GM18502 (cell line): ENCODE measurements at regions not wholly inside any gene's neighbourhood (a gene's known extent, or its start where the extent isn't known, plus 50 kb on each side); places are given as distances from the start of the nearest gene placed in this dataset.
"Not testable (repeated sequence)": the region's sequence is repeated elsewhere in the genome, so short reads cannot be mapped to it uniquely, and the experiment has no call there.

Experiments
- ATAC-seq: cut with Tn5 transposase; IDR thresholded peaks from one replicate; pipeline ENCODE4 v1.9.1; 2021; ENCODE audit warnings: mild to moderate bottlenecking; ENCODE audit not compliant: unreplicated experiment, poor library complexity

GRCh38 chr1:192904438-192904895 lies 95.6 kb downstream of the RGS2 start:
- ATAC-seq = no peak

DNA sequence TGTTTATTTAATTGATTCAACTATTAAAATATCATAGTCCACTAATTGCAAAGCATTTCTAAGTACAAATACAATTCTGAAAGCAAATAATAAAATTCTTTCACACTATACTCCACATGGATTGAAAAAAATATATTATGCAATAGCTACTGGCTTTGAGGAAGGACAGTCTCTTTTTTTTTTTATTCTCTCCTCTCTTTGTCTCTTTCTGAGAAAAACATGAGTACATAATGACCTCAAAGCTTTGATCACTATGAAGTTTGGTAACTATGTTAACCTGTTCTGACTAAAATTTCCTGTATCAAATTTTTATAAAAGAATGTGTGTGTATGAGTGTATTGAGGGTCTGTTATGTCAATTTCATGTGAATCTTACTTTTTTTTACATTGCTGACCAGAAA lies 96.2 kb downstream of the RGS2 start:
- no peak for ATAC-seq

GRCh38 chr1:192906334-192906733 lies 97.5 kb downstream of the RGS2 start:
- no peak for ATAC-seq

GRCh38 chr1:192907545-192908243 lies 98.9 kb downstream of the RGS2 start:
- ATAC-seq = peak; percentile 48

- not testable (repeated sequence) for ATAC-seq
These were observed 103.2 kb downstream of the RGS2 start for GRCh38 chr1:192911896-192912656.

GRCh38 chr1:192913683-192914082 lies 104.8 kb downstream of the RGS2 start:
- no peak for ATAC-seq

DNA sequence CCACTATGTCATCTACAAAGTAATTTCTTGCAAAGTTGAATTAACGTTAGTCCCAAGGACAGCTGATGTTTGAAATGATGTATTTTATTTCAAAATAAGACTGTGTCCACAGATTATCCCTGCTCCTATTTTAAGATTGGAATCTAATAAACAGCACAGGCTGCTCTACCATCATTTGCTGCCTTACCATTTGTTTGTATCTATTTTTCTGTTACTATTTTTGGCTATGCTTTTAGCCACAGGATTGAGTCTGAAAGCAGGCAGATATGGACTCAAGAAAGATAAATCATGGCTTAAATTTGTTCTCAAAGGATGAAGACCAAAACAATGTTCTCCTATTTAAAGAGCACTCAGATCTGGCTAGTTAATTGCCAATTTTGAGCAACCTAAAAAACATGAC lies 105.3 kb downstream of the RGS2 start:
- no peak for ATAC-seq

- no peak for ATAC-seq
These were observed 105.9 kb downstream of the RGS2 start for GRCh38 chr1:192914696-192915095.

- ATAC-seq = no peak
These were observed 107.2 kb downstream of the RGS2 start for GRCh38 chr1:192916021-192916420.

GRCh38 chr1:192918259-192918658 lies 109.4 kb downstream of the RGS2 start:
- ATAC-seq = no peak

DNA sequence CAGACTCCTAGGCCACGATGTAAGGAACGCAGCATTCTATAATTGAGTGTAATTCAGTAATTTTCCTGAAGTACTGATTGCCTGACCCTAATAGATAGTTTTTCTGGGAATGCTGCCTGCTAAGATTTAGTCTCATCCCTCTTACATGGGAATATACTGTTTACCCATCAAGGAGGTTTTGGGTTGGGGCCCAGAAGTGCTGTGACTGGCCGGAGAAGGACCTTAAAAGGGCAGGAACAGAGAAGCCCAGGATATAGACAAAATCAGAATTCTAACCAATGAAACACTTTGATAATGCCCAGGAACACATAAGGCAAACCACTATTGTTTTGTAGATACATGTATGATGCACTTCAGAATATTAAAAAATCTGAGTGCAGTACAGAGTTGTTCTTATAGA lies 111.6 kb downstream of the RGS2 start:
- no peak for ATAC-seq

- ATAC-seq = no peak
These were observed 116.8 kb downstream of the RGS2 start for GRCh38 chr1:192925609-192926008.

DNA sequence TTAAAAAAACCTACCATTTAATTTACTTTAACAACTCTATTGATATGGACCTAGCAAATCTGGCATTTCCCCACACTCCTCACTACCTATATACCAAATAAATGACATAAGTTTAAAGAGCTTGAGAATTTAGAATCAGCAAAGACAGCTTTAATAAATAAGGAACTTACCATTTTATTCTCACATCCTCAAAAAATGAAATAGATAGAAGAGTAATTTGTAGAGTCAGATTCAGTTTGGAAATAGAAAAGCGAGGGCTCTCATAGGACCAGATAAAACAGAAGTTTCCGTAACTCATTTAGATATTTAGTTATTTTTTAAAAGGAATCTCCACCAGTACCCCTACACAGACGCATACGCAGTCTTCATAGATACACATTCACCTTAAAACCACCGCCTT lies 117.9 kb downstream of the RGS2 start:
- no peak for ATAC-seq

DNA sequence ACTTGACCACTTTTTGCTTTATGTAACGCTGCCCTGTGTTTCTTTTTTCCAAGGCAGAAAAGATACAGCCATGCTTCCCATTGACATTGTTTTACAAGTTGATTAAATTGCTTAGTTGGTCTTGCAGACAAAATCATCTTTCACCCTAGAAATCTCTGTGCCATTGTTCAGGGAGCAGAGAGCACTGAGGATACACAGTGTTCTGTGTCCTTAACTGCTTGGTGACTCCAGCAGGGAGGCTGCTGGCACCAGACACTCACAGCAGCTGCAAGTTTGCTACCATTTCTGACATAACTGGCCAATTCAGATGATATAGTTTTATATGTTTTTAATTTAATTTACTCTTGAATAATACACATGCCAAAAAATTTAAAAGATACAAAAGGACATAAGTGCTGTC lies 118.7 kb downstream of the RGS2 start:
- no peak for ATAC-seq

DNA sequence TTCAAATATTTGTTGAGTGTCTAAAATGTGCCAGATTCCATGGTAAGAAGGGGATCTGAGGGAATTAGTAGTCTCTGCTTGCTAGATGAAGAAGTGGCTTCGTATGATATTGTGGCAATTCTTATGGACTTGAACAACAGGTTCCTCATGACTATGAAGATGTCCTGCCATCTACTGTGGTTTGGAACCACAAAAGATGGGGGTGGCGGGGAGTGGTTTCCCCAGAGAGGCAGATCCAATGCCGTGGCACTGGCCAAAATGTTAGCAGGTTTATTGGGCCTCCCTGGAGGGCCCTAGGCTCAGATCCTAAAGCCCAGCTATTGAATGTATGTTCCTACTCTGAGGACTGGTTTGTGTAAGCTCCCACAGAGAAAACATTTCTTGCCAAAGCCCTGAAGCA lies 120.8 kb downstream of the RGS2 start:
- ATAC-seq = no peak

DNA sequence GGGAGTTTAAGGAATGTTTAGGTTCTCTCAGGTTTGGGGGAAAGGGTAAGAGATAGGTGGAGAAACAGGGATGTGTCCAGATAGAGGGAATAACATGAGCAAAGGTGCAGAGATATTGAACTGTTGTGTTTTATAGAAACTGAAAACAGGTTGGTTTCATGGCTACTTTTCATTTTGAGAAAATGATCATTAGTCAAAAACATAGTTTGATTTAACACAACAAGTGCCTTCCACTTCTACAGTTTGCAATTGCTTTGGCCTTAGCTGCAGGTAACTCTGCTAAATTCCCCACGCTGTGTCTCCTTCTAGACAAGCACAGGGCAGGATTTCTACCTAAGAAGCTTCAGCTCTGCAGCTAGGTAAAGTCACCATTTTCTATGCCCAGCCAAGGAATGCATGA lies 124.9 kb downstream of the RGS2 start:
- ATAC-seq = no peak

GRCh38 chr1:192936313-192937018 lies 122.7 kb downstream of the UCHL5 start:
- ATAC-seq = peak; percentile 55

GRCh38 chr1:192937128-192937527 lies 122.0 kb downstream of the UCHL5 start:
- ATAC-seq = no peak

DNA sequence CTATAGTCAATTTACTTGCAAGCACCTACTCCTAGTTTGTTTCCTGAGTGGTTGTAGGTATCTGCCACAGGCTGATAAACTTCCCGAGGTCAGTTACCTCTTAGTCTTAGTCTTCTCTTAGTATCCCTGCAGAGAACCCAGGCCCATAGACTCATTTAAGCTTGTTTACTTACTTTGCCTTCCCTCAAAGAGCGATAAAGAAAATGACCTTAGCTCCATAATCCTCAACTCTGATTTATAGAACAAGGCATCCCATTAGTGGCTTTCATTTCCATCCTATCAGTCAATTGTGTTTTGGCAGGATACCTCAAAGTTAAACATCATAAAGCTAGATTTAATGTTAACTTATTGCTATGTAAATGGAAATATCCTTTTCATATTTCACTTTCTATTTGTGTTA lies 119.7 kb downstream of the UCHL5 start:
- no peak for ATAC-seq

- ATAC-seq = no peak
These were observed 118.5 kb downstream of the UCHL5 start for GRCh38 chr1:192940658-192941057.

DNA sequence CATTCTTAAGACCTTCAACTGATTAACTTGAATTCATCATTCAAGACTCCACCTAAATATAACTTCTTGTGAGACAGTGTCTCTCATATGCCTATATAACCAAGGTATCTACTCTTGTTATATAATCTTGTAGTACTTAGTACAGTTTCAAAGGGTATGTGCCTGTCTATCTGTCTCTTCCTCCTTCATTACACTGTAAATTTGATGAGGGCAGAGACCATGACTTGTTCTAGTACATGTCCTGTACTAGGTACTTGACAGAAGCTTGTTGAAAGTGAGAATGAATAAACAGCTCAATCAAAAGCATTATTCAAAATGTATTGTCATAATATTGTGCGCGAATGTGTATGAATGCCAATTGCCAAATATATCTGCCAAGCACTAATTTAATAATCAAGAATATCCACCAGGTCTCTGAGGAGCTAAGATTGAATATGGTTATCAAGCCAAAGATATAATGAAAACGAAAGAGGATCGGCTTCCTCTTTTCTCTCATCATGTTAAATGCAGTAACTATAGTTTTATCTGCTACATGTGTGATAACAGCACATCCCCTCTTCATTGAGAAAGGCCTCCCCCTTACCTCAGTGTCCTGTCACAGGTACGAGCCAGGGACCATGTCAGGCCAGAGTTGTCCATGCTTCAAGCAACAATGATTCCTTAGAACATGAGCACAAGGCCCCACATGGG lies 117.3 kb downstream of the UCHL5 start:
- ATAC-seq = peak; percentile 71
